ENCODE measurements at regions not wholly inside any gene's neighbourhood (a gene's known extent, or its start where the extent isn't known, plus 50 kb on each side); places are given as distances from the start of the nearest gene placed in this dataset.

- Histone ChIP-seq H3K27ac (ENCODE audit: low read depth in 1 of 2, low read length in 2 of 2) (no peak overlapping the region), H3K4me2 (replicated peaks; ENCODE audit: extremely low read depth, low read length, poor library complexity, severe bottlenecking) (no peak overlapping the region), H4K20me1 (ENCODE audit: insufficient read depth, low read length) (no peaks in the 10 kb centered on the region), H3K4me3 (replicated peaks in 1 of 3; ENCODE audit: low read depth in 2 of 3, low read length in 3 of 3) (no peak overlapping the region), H3K27me3 (ENCODE audit: control insufficient read depth in 2 of 2, insufficient read depth in 2 of 2, low read length in 2 of 2) (no peaks in the 10 kb centered on the region), H3K4me1 (ENCODE audit: control insufficient read depth in 1 of 2, insufficient read depth in 2 of 2, low read length in 2 of 2) (no peaks in the 10 kb centered on the region), H3K9me3 (replicated peaks in 1 of 2; ENCODE audit: control insufficient read depth in 1 of 2, insufficient read depth in 1 of 2, low read length in 2 of 2) (no peaks in the 10 kb centered on the region), H3K79me2 (ENCODE audit: insufficient read depth, low read length) (no peaks in the 10 kb centered on the region), H3K36me3 (replicated peaks in 1 of 2; ENCODE audit: control insufficient read depth in 1 of 2, insufficient read depth in 2 of 2, low read length in 2 of 2) (no peaks in the 10 kb centered on the region), H2AFZ (ENCODE audit: insufficient read depth, low read depth, low read length, poor library complexity, severe bottlenecking) (no peak overlapping the region), H3K9ac (ENCODE audit: insufficient read depth, low read length, poor library complexity, severe bottlenecking) (no peak overlapping the region)
- Mint-ChIP-seq H3K4me3 (no peak overlapping the region), H3K9me3 (peaks cover 0 to 5% (median 3%) of the 10 kb centered on the region in 7 donors), H3K36me3 (no peaks in the 10 kb centered on the region), H3K27me3 (ENCODE audit: low read depth in 3 of 3) (peaks cover 1 to 3% (median 2%) of the 10 kb centered on the region in 3 donors), H3K27ac (peak overlapping the region in 1 of 7 donors; percentile 32), H3K4me1 (no peaks in the 10 kb centered on the region)
- WGBS (ENCODE audit: insufficient coverage): 100% methylated on average over 3 of the region's 3 CpGs
- intact Hi-C loops (cut with micrococcal nuclease): no loop called here
- no peak for DNase-seq
- TF ChIP-seq, protein P1, sequence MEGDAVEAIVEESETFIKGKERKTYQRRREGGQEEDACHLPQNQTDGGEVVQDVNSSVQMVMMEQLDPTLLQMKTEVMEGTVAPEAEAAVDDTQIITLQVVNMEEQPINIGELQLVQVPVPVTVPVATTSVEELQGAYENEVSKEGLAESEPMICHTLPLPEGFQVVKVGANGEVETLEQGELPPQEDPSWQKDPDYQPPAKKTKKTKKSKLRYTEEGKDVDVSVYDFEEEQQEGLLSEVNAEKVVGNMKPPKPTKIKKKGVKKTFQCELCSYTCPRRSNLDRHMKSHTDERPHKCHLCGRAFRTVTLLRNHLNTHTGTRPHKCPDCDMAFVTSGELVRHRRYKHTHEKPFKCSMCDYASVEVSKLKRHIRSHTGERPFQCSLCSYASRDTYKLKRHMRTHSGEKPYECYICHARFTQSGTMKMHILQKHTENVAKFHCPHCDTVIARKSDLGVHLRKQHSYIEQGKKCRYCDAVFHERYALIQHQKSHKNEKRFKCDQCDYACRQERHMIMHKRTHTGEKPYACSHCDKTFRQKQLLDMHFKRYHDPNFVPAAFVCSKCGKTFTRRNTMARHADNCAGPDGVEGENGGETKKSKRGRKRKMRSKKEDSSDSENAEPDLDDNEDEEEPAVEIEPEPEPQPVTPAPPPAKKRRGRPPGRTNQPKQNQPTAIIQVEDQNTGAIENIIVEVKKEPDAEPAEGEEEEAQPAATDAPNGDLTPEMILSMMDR (IDR thresholded peaks at IDR 0.05): no peak
These were observed 264.5 kb upstream of the CAMK1G start for GRCh38 chr1:209319057-209319432.

- Histone ChIP-seq H3K27ac (ENCODE audit: low read depth in 1 of 2, low read length in 2 of 2) (no peak overlapping the region), H2AFZ (ENCODE audit: insufficient read depth, low read depth, low read length, poor library complexity, severe bottlenecking) (no peak overlapping the region), H3K9ac (ENCODE audit: insufficient read depth, low read length, poor library complexity, severe bottlenecking) (no peak overlapping the region), H3K79me2 (ENCODE audit: insufficient read depth, low read length) (no peaks in the 10 kb centered on the region), H3K9me3 (replicated peaks in 1 of 2; ENCODE audit: control insufficient read depth in 1 of 2, insufficient read depth in 1 of 2, low read length in 2 of 2) (no peaks in the 10 kb centered on the region), H3K4me1 (ENCODE audit: control insufficient read depth in 1 of 2, insufficient read depth in 2 of 2, low read length in 2 of 2) (no peaks in the 10 kb centered on the region), H3K4me3 (replicated peaks in 1 of 3; ENCODE audit: low read depth in 2 of 3, low read length in 3 of 3) (no peak overlapping the region), H3K4me2 (replicated peaks; ENCODE audit: extremely low read depth, low read length, poor library complexity, severe bottlenecking) (no peak overlapping the region), H4K20me1 (ENCODE audit: insufficient read depth, low read length) (no peaks in the 10 kb centered on the region), H3K36me3 (replicated peaks in 1 of 2; ENCODE audit: control insufficient read depth in 1 of 2, insufficient read depth in 2 of 2, low read length in 2 of 2) (no peaks in the 10 kb centered on the region), H3K27me3 (ENCODE audit: control insufficient read depth in 2 of 2, insufficient read depth in 2 of 2, low read length in 2 of 2) (no peaks in the 10 kb centered on the region)
- no CpG with 5 or more reads among the region's 3 CpGs for WGBS (ENCODE audit: insufficient coverage)
- TF ChIP-seq, protein P1 (IDR thresholded peaks at IDR 0.05): no peak
- Mint-ChIP-seq H3K4me1 (no peaks in the 10 kb centered on the region), H3K27me3 (ENCODE audit: low read depth in 3 of 3) (peaks cover 0 to 6% (median 1%) of the 10 kb centered on the region in 3 donors), H3K4me3 (no peak overlapping the region), H3K9me3 (peaks cover 0 to 4% (median 3%) of the 10 kb centered on the region in 7 donors), H3K27ac (no peak overlapping the region), H3K36me3 (no peaks in the 10 kb centered on the region)
- DNase-seq: no peak
- intact Hi-C loops (cut with micrococcal nuclease): no loop called here
These were observed 264.0 kb upstream of the CAMK1G start for GRCh38 chr1:209319549-209319948.
